Right renal cortex interstitium (tissue), 3 donors: ENCODE measurements at regions not wholly inside any gene's neighbourhood (a gene's known extent, or its start where the extent isn't known, plus 50 kb on each side); places are given as distances from the start of the nearest gene placed in this dataset.
A peak's percentile ranks its signal among the peaks of the same experiment; 100 is the strongest.
"Not testable (repeated sequence)": the region's sequence is repeated elsewhere in the genome, so short reads cannot be mapped to it uniquely, and the experiment has no call there.

Experiments
- DNase-seq, 3 donors: peaks; one replicate each; pipeline ENCODE4 v3.0.0-alpha.2; 2013; ENCODE audit warnings: low read depth in 3 of 3, low spot score in 2 of 3

GRCh38 chr2:153532140-153532539 lies 53.6 kb upstream of the RPRM start:
- DNase-seq, result no peak

GRCh38 chr2:153533803-153534202 lies 55.2 kb upstream of the RPRM start:
- not testable (repeated sequence) for DNase-seq

- DNase-seq, result not testable (repeated sequence)
Observed at GRCh38 chr2:153534590-153534989, 56.0 kb upstream of the RPRM start.

GRCh38 chr2:153536115-153536514 lies 57.6 kb upstream of the RPRM start:
- peak in 1 of 3 donors; percentile 7 for DNase-seq

GRCh38 chr2:153538102-153538501 lies 59.5 kb upstream of the RPRM start:
- DNase-seq, result not testable (repeated sequence)

- DNase-seq, result no peak
Observed at GRCh38 chr2:153543635-153544071, 65.1 kb upstream of the RPRM start.

GRCh38 chr2:153546358-153546757 lies 67.8 kb upstream of the RPRM start:
- DNase-seq, result no peak

GRCh38 chr2:153548536-153548935 lies 70.0 kb upstream of the RPRM start:
- no peak for DNase-seq

- no peak for DNase-seq
Observed at GRCh38 chr2:153551698-153552097, 73.1 kb upstream of the RPRM start.

GRCh38 chr2:153557211-153557610 lies 78.6 kb upstream of the RPRM start:
- DNase-seq, result no peak

GRCh38 chr2:153557714-153558113 lies 79.2 kb upstream of the RPRM start:
- DNase-seq, result no peak

- DNase-seq, result no peak
Observed at GRCh38 chr2:153558247-153558646, 79.7 kb upstream of the RPRM start.

- no peak for DNase-seq
Observed at GRCh38 chr2:153567367-153567766, 88.8 kb upstream of the RPRM start.

GRCh38 chr2:153568105-153568504 lies 89.5 kb upstream of the RPRM start:
- no peak for DNase-seq

GRCh38 chr2:153575171-153575853 lies 96.8 kb upstream of the RPRM start:
- DNase-seq, result no peak

GRCh38 chr2:153584244-153584643 lies 105.7 kb upstream of the RPRM start:
- no peak for DNase-seq

GRCh38 chr2:153588408-153588807 lies 109.8 kb upstream of the RPRM start:
- no peak for DNase-seq

- DNase-seq, result no peak
Observed at GRCh38 chr2:153589586-153589985, 111.0 kb upstream of the RPRM start.

GRCh38 chr2:153593086-153593485 lies 114.5 kb upstream of the RPRM start:
- not testable (repeated sequence) for DNase-seq

GRCh38 chr2:153595939-153596338 lies 117.4 kb upstream of the RPRM start:
- DNase-seq, result no peak

GRCh38 chr2:153601812-153602211 lies 123.2 kb upstream of the RPRM start:
- DNase-seq, result no peak

- no peak for DNase-seq
Observed at GRCh38 chr2:153604133-153604532, 125.6 kb upstream of the RPRM start.

- DNase-seq, result no peak
Observed at GRCh38 chr2:153606623-153607022, 128.1 kb upstream of the RPRM start.
